Non-pigmented ciliary epithelial cell (primary cell): ENCODE measurements at regions not wholly inside any gene's neighbourhood (a gene's known extent, or its start where the extent isn't known, plus 50 kb on each side); places are given as distances from the start of the nearest gene placed in this dataset.
"Not testable (repeated sequence)": the region's sequence is repeated elsewhere in the genome, so short reads cannot be mapped to it uniquely, and the experiment has no call there.

Experiments
- DNase-seq: peaks from one replicate; pipeline ENCODE4 v3.0.0-alpha.2; 2010; ENCODE audit warnings: low read depth

DNA sequence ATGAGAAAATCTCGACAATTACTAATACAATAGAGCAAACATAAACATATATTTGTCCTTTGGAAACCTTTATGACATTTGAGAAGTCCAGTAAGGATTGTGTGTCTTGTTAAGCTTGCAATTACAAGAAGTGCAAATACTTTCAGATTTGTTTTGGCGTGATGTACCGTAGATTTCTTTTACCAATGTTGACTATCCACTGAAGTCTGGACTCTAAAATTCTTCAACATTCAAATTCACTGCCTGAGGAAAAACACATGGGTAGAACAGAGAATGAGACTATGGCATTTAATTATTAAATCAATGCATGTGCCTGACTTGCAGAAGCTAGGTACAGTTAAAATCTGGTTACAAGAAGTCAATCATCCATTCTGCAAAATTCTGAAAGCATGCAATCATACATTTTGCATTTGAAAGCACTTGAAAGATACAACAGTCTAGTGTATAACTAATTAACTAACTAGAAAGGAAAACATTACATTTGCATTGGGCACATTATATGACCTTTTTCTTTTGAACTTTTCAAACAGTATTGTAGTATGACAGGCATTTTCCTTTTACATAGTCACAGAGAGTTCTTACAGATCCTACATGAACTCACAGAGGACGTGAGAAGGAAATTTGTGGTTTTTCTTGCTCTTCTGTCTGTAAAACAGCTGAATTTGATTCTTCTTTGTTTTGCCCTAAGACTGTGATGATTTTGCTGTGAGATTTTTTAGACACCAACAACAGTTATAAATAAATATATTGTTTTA lies 511.1 kb upstream of the ADGRL4 start:
- no peak for DNase-seq

- DNase-seq = no peak
Measured at GRCh38 chr1:79507770-79508169, 501.2 kb upstream of the ADGRL4 start.

DNA sequence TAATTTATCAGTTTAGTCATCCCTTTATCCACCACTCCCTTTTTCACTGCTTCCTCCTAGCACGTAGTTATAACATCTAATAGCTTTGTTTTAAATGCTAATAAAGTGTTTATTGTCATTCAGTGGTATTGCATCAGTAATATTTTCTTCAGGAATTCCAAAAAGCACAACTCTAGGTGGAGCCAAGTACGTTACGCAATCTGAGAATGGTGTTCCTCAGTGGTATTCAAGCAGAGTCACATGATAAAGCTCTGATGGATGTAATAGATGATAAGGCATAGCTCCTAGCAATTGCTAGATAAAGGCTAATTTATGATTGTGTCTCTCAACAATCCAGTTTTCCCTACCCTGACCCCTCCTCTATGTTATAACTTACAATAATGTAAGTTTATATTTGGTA lies 494.6 kb upstream of the ADGRL4 start:
- no peak for DNase-seq

GRCh38 chr1:79499541-79499940 lies 493.0 kb upstream of the ADGRL4 start:
- no peak for DNase-seq

DNA sequence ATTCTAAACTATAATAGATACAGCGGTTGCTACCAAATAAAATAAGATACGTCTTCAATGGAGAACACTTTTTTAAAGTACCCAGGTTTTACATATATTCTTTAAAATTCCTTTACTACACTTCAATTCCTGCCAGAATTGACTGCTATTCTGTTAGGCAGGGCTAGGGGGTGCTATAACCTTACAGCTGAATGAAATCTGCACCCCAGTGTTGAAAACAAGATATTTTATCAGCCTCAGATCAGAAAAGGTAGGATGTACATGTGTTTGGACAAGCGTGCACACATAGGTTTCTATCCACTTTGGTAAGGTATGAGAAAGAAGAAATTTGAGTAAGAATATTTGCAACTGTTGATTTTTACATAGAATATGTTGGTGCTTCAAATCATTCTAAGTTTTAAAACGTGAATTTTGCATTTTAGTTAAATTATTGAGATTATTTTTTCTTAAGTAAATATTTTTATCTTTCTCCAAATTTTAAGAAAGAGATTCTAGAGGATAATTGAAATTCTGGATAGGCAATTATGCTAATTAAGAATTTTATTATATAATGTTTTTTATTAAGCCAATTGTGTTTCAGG lies 490.8 kb upstream of the ADGRL4 start:
- peak; percentile 9 for DNase-seq

DNA sequence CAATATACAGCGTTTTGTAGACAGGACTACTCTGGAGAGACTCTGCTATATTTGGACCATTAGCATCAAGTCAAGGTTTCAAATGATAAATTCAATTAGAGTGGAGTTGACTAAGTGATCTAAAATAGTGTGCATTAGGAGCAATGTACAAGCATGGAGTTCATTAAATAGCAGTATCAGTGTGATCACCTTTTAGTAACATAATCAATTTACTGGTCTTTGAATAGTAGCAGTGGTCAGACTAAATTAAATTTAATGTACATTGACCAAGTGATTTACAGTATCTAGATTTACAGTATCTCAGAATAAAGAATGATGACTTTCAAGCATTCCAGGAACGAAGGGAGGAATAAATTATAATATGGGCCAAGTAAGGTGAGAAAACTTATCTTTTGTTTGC lies 489.6 kb upstream of the ADGRL4 start:
- no peak for DNase-seq

GRCh38 chr1:79493702-79494101 lies 487.2 kb upstream of the ADGRL4 start:
- not testable (repeated sequence) for DNase-seq

- DNase-seq = not testable (repeated sequence)
Measured at GRCh38 chr1:79488572-79489121, 482.1 kb upstream of the ADGRL4 start.

GRCh38 chr1:79478728-79479373 lies 472.3 kb upstream of the ADGRL4 start:
- no peak for DNase-seq

DNA sequence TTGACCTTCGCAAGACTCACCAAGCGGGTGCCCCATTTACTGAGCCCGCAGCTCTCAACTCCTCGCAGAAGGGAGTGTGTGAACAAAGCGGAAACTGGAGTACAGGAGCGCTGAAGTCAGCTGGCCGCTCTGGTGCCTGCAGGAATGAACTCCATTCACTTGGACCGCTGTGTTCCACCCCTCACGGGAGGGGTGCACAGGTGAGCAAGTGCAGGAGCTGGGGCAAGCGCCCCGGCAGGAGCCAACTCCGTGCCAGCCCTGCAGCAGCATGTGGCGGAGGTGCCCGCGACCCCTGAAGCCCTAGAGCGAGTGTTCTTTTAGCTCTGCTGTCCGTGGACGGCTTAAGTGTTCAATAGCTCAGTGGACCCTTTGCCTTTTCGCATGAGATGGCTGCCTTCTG lies 471.6 kb upstream of the ADGRL4 start:
- DNase-seq = no peak

- no peak for DNase-seq
Measured at GRCh38 chr1:79472067-79472656, 465.6 kb upstream of the ADGRL4 start.

GRCh38 chr1:79469139-79469538 lies 462.6 kb upstream of the ADGRL4 start:
- DNase-seq = no peak

DNA sequence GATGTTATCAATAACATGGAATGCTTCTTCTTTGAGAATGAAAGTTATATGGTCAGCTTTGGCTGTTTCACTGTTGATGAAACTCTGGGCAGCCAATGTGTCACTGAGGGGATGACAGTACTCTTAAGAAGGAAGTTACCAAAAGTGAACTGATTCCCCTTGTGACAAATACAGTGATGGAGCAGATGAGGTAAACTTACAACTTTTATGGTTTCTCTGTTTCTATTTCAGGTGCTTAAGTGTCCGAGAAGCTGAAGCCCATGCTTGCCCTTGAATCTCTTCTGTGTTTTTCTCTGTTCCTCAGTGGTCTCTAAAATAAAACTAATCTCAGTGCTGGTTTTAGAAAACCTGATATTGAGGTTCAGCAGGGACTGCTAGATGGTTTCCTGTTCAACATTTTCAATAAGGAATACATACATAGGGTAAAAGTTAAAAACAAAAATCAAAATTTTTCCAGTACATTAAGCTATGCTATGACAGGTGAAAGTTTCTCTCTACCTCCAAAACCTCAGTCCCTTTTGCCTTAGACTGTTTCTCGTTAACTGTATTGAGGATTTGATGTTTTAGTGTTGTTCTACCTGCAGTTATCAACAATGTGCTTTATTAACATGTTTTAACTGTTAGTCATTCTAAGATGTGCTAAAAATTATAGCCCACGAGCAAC lies 454.4 kb upstream of the ADGRL4 start:
- no peak for DNase-seq

- no peak for DNase-seq
Measured at GRCh38 chr1:79457562-79458224, 451.2 kb upstream of the ADGRL4 start.

GRCh38 chr1:79448426-79448825 lies 441.9 kb upstream of the ADGRL4 start:
- no peak for DNase-seq

DNA sequence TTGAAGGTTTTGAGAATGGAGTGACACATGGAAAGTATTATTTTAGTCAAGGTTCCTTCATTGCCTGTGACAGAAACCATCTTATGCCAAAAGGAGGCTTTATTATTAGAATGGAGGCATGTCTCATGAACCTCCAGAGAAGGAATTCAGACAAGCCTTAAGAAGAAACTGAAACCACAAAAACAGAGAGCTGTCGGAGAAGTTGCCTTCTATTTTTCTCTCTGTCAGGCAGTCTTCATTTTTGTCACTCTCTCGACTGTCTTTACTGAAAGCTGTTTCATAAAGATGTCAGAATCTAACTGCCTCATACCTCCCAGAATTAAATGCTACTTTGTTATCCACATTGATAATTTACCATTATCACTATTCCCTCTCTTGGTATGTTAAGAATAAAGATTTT lies 434.7 kb upstream of the ADGRL4 start:
- no peak for DNase-seq

DNA sequence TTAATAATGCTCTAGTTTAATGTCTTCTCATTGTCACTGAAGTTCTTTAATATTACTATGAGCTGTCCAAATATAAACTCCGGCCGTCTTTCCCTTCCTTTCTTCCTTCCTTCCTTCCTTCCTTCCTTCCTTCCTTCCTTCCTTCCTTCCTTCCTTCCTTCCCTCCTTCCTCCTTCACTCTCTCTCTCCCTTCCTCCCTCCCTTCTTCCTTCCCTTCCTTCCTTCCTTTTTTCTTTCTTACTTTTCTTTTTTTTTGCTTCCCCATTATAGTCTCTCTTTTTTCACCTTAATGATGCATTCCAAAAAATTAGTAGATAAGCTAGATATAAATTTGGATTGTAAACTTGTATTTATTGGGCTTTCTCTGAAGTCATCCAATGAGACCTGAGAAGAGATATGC lies 431.0 kb upstream of the ADGRL4 start:
- DNase-seq = no peak

DNA sequence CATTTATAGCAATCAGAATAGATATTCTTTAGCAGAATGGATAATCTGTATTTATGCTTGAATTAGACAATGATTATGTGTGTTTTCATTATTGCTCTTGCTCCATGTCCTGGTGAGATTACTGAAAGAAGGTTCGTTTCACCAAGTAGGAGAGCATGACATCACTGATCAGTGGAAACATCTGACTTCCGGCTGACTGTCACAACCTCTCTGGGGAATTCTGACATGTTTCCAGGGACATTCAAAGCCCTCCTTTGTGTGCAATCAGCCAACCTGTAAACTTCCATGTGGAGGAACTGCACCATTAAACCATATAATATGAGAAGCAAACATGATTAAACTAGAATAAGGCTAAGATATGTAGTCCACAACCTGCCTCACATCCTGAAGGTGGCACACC lies 424.8 kb upstream of the ADGRL4 start:
- no peak for DNase-seq

- no peak for DNase-seq
Measured at GRCh38 chr1:79430437-79430836, 423.9 kb upstream of the ADGRL4 start.

- no peak for DNase-seq
Measured at GRCh38 chr1:79422726-79423125, 416.2 kb upstream of the ADGRL4 start.

GRCh38 chr1:79398501-79398900 lies 392.0 kb upstream of the ADGRL4 start:
- no peak for DNase-seq

GRCh38 chr1:79396901-79397300 lies 390.4 kb upstream of the ADGRL4 start:
- DNase-seq = no peak
